WTC11 (cell line): ENCODE measurements at regions not wholly inside any gene's neighbourhood (a gene's known extent, or its start where the extent isn't known, plus 50 kb on each side); places are given as distances from the start of the nearest gene placed in this dataset.

ENCODE experiments used
- ATAC-seq: fragments of 200-7000 bp; cut with Tn5 transposase; 2 replicates; pipeline ENCODE4 v1.10.0; 2021; ENCODE audit warnings: mild to moderate bottlenecking, moderate library complexity
- CTCF ChIA-PET: fragments of 300-600 bp; sonication (Branson Sonifier 250); formaldehyde crosslinking; loops from one replicate; lab custom pipeline; 2021; ENCODE audit warnings: antibody characterized with exemption; lab: Charles Lee
- POLR2A ChIA-PET: fragments of 350-600 bp; sonication (Branson Sonifier 250); formaldehyde crosslinking; loops from one replicate; lab custom pipeline; 2021; ENCODE audit warnings: antibody characterized with exemption; lab: Charles Lee
- DNase-seq: peaks from one replicate; pipeline ENCODE4 v3.0.0; 2021; ENCODE audit warnings: low spot score
- H3K27ac Mint-ChIP-seq: 2 replicates; pipeline ENCODE4 v1.8.0; 2021; ENCODE audit warnings: mixed read lengths
- H3K27me3 Mint-ChIP-seq: 2 replicates; pipeline ENCODE4 v1.8.0; 2021; ENCODE audit warnings: low read depth, mild to moderate bottlenecking, moderate library complexity, mixed read lengths
- H3K36me3 Mint-ChIP-seq: 2 replicates; pipeline ENCODE4 v1.8.0; 2021; ENCODE audit warnings: mixed read lengths
- H3K4me1 Mint-ChIP-seq: 2 replicates; pipeline ENCODE4 v1.8.0; 2022; ENCODE audit warnings: mixed read lengths
- H3K4me3 Mint-ChIP-seq: 2 replicates; pipeline ENCODE4 v1.8.0; 2021; ENCODE audit warnings: mild to moderate bottlenecking, moderate library complexity, mixed read lengths
- H3K9me3 Mint-ChIP-seq: 2 replicates; pipeline ENCODE4 v1.8.0; 2021; ENCODE audit warnings: mixed read lengths
- ARID4B ChIP-seq: sonication (generic); formaldehyde crosslinking; IDR thresholded peaks from 2 replicates; pipeline ENCODE4 v1.8.0; 2023; ENCODE audit warnings: missing genetic modification reagents, mild to moderate bottlenecking, borderline replicate concordance
- E2F5 ChIP-seq: sonication (generic); formaldehyde crosslinking; IDR thresholded peaks from 2 replicates; pipeline ENCODE4 v1.8.1; 2022; ENCODE audit warnings: mild to moderate bottlenecking, moderate library complexity, missing genetic modification reagents
- ESRRA ChIP-seq: sonication (generic); formaldehyde crosslinking; IDR thresholded peaks from 2 replicates; pipeline ENCODE4 v1.8.1; 2022; ENCODE audit warnings: mild to moderate bottlenecking, missing genetic modification reagents, borderline replicate concordance
- FOXP4 ChIP-seq: sonication (generic); formaldehyde crosslinking; IDR thresholded peaks from 2 replicates; pipeline ENCODE4 v1.8.0; 2022; ENCODE audit warnings: mild to moderate bottlenecking, missing genetic modification reagents
- JUN ChIP-seq: sonication (generic); formaldehyde crosslinking; IDR thresholded peaks from 2 replicates; pipeline ENCODE4 v1.8.0; 2023; ENCODE audit warnings: mild to moderate bottlenecking, missing genetic modification reagents
- MLX ChIP-seq: sonication (generic); formaldehyde crosslinking; IDR thresholded peaks from 2 replicates; pipeline ENCODE4 v1.8.1; 2023; ENCODE audit warnings: mild to moderate bottlenecking, missing genetic modification reagents, moderate library complexity
- NFYB ChIP-seq: sonication (generic); formaldehyde crosslinking; conservative IDR thresholded peaks from 2 replicates; pipeline ENCODE4 v1.8.0; 2022; ENCODE audit warnings: low read depth, missing genetic modification reagents
- OVOL2 ChIP-seq: fragments of 250-450 bp; sonication (Bioruptor Pico); IDR thresholded peaks from 2 replicates; pipeline ENCODE4 v1.9.0; 2021; ENCODE audit warnings: mild to moderate bottlenecking, borderline replicate concordance
- PRDM15 ChIP-seq: sonication (generic); formaldehyde crosslinking; IDR thresholded peaks from 2 replicates; pipeline ENCODE4 v1.8.0; 2022; ENCODE audit warnings: missing genetic modification reagents
- PRRX2 ChIP-seq: fragments of 250-450 bp; sonication (Bioruptor Pico); IDR thresholded peaks from 2 replicates; pipeline ENCODE4 v1.8.0; 2021; ENCODE audit warnings: mild to moderate bottlenecking
- SMAD3 ChIP-seq: sonication (generic); formaldehyde crosslinking; IDR thresholded peaks from 2 replicates; pipeline ENCODE4 v1.8.0; 2022; ENCODE audit warnings: missing genetic modification reagents, mild to moderate bottlenecking, borderline replicate concordance
- SMAD4 ChIP-seq: sonication (generic); formaldehyde crosslinking; IDR thresholded peaks from 2 replicates; pipeline ENCODE4 v1.8.0; 2022; ENCODE audit warnings: mild to moderate bottlenecking, missing genetic modification reagents
- SOX15 ChIP-seq: fragments of 250-450 bp; sonication (Bioruptor Pico); IDR thresholded peaks from 2 replicates; pipeline ENCODE4 v1.9.0; 2021; ENCODE audit warnings: mild to moderate bottlenecking
- STAT6 ChIP-seq: sonication (generic); formaldehyde crosslinking; conservative IDR thresholded peaks from 2 replicates; pipeline ENCODE4 v1.8.1; 2023; ENCODE audit warnings: mild to moderate bottlenecking, low read depth, missing genetic modification reagents, moderate library complexity
- ZMAT4 ChIP-seq: fragments of 250-450 bp; sonication (Bioruptor Pico); IDR thresholded peaks from 2 replicates; pipeline ENCODE4 v1.9.0; 2021; ENCODE audit warnings: mild to moderate bottlenecking
- ZNF263 ChIP-seq: sonication (generic); formaldehyde crosslinking; IDR thresholded peaks from 2 replicates; pipeline ENCODE4 v1.8.1; 2022; ENCODE audit warnings: low read depth, mild to moderate bottlenecking, moderate library complexity, missing genetic modification reagents
- ZNF396 ChIP-seq: fragments of 250-450 bp; sonication (Bioruptor Pico); IDR thresholded peaks from 2 replicates; pipeline ENCODE4 v1.8.0; 2021; ENCODE audit warnings: mild to moderate bottlenecking, moderate library complexity, borderline replicate concordance
- TF ChIP-seq, protein P1 (sequence below): sonication (generic); formaldehyde crosslinking; IDR thresholded peaks from 2 replicates; pipeline ENCODE4 v1.8.1; 2022; ENCODE audit warnings: low read depth, mild to moderate bottlenecking, moderate library complexity, missing genetic modification reagents, borderline replicate concordance
- TF ChIP-seq, protein P2 (sequence below): sonication (generic); formaldehyde crosslinking; conservative IDR thresholded peaks from 2 replicates; pipeline ENCODE4 v1.8.1; 2022; ENCODE audit warnings: mild to moderate bottlenecking, missing genetic modification reagents

DNA sequence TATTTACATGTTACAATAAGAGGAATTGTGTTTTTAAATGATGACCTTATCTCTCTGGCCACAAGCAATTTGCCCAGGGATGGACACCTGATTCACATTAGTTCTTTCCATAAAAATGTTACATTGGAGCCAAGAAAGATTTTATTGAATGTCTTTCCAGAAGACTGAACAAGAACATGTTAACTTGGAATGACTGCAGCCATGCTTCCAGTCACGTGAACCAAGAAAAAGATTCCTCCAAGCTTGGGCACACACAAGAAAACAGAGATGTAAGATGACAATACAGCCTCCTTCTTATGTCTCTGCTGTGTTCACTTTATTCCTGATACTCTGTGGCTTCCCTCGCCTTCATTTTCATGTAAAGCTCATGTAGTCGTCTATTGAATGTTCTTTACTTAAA lies 737.6 kb downstream of the TRIML1 start:
- CTCF ChIA-PET = no interaction called here
- DNase-seq = no peak
- no peak overlapping the region for H3K4me3 Mint-ChIP-seq
- ATAC-seq = no peak
- no peak overlapping the region for H3K27ac Mint-ChIP-seq
- H3K9me3 Mint-ChIP-seq = peaks cover 3% of the 10 kb centered on the region
- no peaks in the 10 kb centered on the region for H3K27me3 Mint-ChIP-seq
- no peaks in the 10 kb centered on the region for H3K36me3 Mint-ChIP-seq
- POLR2A ChIA-PET = no interaction called here
- no peaks in the 10 kb centered on the region for H3K4me1 Mint-ChIP-seq
- TF ChIP-seq ZNF396 (CRISPR knock-in tag) = no peak
- no peak for TF ChIP-seq PRDM15 (CRISPR knock-in tag)
- TF ChIP-seq OVOL2 (CRISPR knock-in tag) = no peak
- no peak for TF ChIP-seq ZNF263 (CRISPR knock-in tag)
- TF ChIP-seq, protein P1, sequence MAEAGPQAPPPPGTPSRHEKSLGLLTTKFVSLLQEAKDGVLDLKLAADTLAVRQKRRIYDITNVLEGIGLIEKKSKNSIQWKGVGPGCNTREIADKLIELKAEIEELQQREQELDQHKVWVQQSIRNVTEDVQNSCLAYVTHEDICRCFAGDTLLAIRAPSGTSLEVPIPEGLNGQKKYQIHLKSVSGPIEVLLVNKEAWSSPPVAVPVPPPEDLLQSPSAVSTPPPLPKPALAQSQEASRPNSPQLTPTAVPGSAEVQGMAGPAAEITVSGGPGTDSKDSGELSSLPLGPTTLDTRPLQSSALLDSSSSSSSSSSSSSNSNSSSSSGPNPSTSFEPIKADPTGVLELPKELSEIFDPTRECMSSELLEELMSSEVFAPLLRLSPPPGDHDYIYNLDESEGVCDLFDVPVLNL (CRISPR knock-in tag) = no peak
- TF ChIP-seq SMAD3 (CRISPR knock-in tag) = no peak
- TF ChIP-seq SOX15 (CRISPR knock-in tag) = no peak
- TF ChIP-seq JUN (CRISPR knock-in tag) = no peak
- no peak for TF ChIP-seq ZMAT4 (CRISPR knock-in tag)
- no peak for TF ChIP-seq PRRX2 (CRISPR knock-in tag)
- TF ChIP-seq ARID4B (CRISPR knock-in tag) = no peak
- no peak for TF ChIP-seq SMAD4
- TF ChIP-seq STAT6 (CRISPR knock-in tag) = no peak
- no peak for TF ChIP-seq MLX (CRISPR knock-in tag)
- no peak for TF ChIP-seq FOXP4 (CRISPR knock-in tag)
- TF ChIP-seq ESRRA = no peak
- TF ChIP-seq E2F5 (CRISPR knock-in tag) = no peak
- TF ChIP-seq, protein P2, sequence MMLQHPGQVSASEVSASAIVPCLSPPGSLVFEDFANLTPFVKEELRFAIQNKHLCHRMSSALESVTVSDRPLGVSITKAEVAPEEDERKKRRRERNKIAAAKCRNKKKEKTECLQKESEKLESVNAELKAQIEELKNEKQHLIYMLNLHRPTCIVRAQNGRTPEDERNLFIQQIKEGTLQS = no peak
- no peak for TF ChIP-seq NFYB (CRISPR knock-in tag)
